PC-9 (cell line): ENCODE measurements at regions not wholly inside any gene's neighbourhood (a gene's known extent, or its start where the extent isn't known, plus 50 kb on each side); places are given as distances from the start of the nearest gene placed in this dataset.

Source experiments
- CTCF ChIP-seq: fragments of 200-600 bp; sonication (generic); conservative IDR thresholded peaks from 2 replicates; pipeline ENCODE4 v1.6.1; 2017; ENCODE audit warnings: mixed run types, antibody characterized with exemption, mild to moderate bottlenecking, moderate library complexity
- EZH2 ChIP-seq: fragments of 200-600 bp; sonication (generic); IDR thresholded peaks from 2 replicates; pipeline ENCODE4 v1.8.0; 2017; ENCODE audit warnings: antibody characterized with exemption, low read depth

- TF ChIP-seq CTCF (no peak), EZH2 (no peak)
Observed at GRCh38 chr11:30762188-30762587, 176.0 kb upstream of the MPPED2 start.
